ENCODE measurements at regions not wholly inside any gene's neighbourhood (a gene's known extent, or its start where the extent isn't known, plus 50 kb on each side); places are given as distances from the start of the nearest gene placed in this dataset.

DNA sequence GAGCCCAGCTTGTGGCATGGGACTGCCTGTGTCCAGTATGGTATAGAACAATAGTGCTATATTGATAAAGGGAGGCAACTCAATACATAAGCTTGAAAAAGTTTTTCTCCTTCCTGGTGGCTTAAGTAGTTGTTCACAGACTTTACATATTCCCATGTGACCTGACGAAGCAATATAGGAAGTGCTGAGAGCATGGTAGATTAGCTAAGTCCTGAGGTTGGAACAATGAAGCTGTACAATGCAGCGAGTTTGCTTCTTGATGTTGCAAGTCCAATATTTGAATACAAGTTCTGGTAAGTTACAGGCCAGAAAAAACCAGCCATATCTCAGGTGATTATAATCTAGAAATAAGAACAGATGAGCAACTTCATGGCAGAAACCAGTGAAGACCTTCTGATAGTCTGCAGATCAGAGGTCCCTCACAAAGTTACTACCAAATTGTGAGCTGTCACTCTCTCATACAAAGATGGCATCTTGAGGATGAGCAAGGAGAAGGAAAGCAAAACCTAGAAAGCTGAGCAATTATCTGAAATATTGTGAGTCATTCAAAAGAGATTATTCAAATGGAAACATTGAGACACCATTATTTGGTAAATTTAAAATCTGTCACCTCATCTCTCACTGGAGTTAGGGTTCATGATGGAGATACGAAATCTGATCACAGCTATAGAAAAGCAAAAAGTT, 72.9 kb upstream of the BTG1 start:
- CTCF ChIA-PET = interaction anchor here (0.6 to 1.4 kb wide), 3 partner anchors 14 to 190 kb away, joined by 3 read pairs; no protein-coding TSS in a partner anchor
- Mint-ChIP-seq H3K4me1 (peaks cover 11% of the 10 kb centered on the region), H3K27me3 (no peaks in the 10 kb centered on the region), H3K4me3 (no peak overlapping the region), H3K27ac (peak overlapping the region; percentile 57), H3K36me3 (peaks cover 10% of the 10 kb centered on the region), H3K9me3 (ENCODE audit: low read depth) (peaks cover 2% of the 10 kb centered on the region)
- DNase-seq (no peak), ATAC-seq (peak; percentile 82)

DNA sequence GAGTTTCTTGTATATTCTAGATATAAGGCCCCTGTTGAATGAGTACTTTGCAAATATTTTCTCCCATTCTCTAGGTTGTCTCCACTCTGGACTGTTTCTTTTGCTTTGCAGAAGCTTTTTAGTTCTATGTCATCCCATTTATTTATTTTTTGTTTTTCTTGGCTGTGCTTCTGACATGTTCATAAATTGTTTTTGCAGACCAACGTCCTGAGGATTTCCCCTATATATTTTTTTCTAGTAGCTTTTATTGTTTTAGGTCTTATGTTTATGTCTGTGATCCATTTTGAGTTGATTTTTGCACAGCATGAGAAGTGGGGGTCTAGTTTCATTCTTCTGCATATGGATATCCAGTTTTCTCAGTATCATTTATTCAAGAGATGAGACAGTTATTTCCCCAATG, 70.4 kb upstream of the BTG1 start:
- ATAC-seq (no peak), DNase-seq (no peak)
- Mint-ChIP-seq H3K4me1 (peaks cover 11% of the 10 kb centered on the region), H3K27me3 (no peaks in the 10 kb centered on the region), H3K9me3 (ENCODE audit: low read depth) (peaks cover 2% of the 10 kb centered on the region), H3K36me3 (peaks cover 16% of the 10 kb centered on the region), H3K27ac (no peak overlapping the region), H3K4me3 (no peak overlapping the region)
- CTCF ChIA-PET = interaction anchor here (0.7 kb wide), 2 partner anchors 258 to 774 kb away, joined by 3 read pairs; no protein-coding TSS in a partner anchor

DNA sequence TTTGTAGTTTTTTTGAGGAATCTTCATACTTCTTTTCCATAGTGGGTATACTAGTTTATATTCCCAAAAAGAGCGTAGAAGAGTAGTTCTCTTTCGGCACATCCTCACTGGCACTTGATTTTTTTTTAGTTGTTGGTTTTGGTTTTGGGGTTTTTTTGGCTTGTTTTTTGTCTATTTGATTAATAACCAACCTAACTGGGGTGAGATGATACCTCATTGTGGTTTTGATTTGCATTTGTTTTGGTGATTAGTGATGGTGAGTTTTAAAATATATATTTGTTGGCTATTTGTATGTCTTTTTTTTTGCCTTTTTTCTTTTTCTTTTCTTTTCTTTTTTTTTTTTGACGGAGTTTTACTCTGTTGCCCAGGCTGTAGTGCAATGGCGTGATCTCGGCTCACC, 69.7 kb upstream of the BTG1 start:
- CTCF ChIA-PET = interaction anchor here (0.7 kb wide), 1 partner anchor 258 kb away, joined by 3 read pairs; no protein-coding TSS in a partner anchor
- no peak for DNase-seq
- peaks cover 12% of the 10 kb centered on the region for H3K4me1 Mint-ChIP-seq
- H3K27ac Mint-ChIP-seq = no peak overlapping the region
- no peak overlapping the region for H3K4me3 Mint-ChIP-seq
- ATAC-seq = no peak
- H3K9me3 Mint-ChIP-seq (ENCODE audit: low read depth) = peaks cover 2% of the 10 kb centered on the region
- H3K36me3 Mint-ChIP-seq = peaks cover 14% of the 10 kb centered on the region
- no peaks in the 10 kb centered on the region for H3K27me3 Mint-ChIP-seq

DNA sequence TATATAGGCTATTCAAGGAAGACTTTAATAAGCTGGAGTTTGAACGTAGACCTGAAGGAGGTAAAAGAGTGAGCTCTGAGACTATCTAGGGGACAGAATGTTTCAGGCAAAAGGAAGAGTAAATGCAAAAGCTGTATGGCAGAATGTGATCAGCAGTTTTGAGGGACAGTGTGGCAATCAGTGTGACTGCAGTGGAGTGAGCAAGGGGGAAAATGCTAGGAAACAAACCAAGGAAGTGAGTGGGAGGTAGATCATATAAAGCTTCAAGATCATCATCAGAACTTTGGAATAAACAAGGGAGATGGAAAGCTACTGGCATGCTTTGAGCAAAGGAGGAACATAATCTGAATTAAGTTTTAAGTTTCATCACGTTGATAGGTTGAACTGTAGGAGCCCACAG, 67.5 kb upstream of the BTG1 start:
- H3K4me1 Mint-ChIP-seq = peaks cover 23% of the 10 kb centered on the region
- CTCF ChIA-PET = interaction anchor here (2.4 kb wide), 1 partner anchor 831 kb away, joined by 7 read pairs; no protein-coding TSS in a partner anchor
- no peak for DNase-seq
- H3K4me3 Mint-ChIP-seq = no peak overlapping the region
- H3K36me3 Mint-ChIP-seq = peaks cover 19% of the 10 kb centered on the region
- ATAC-seq = no peak
- peaks cover 4% of the 10 kb centered on the region for H3K9me3 Mint-ChIP-seq (ENCODE audit: low read depth)
- no peaks in the 10 kb centered on the region for H3K27me3 Mint-ChIP-seq
- H3K27ac Mint-ChIP-seq = no peak overlapping the region

DNA sequence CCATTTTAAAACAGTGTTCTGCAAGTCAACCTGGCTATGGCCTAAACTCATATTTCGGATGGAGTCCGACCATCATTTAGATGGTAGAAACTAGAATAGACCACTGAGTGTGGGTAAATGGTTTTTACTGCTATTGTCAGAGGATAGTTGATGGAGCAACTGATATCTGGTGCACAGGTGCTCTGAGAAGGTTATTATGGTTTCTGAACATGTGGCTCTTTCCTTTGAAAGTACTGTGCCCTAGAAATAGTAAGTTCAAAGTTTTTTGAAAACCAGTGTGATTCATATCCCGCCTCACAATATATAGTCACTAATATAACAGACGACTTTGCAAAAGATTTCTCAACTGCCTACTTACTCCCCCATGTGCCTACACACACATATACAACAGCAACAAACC, 64.4 kb upstream of the BTG1 start:
- peak; percentile 15 for ATAC-seq
- CTCF ChIA-PET = interaction anchor here (1.4 kb wide), 1 partner anchor 66 kb away, joined by 7 read pairs; no protein-coding TSS in a partner anchor
- H3K4me3 Mint-ChIP-seq = no peak overlapping the region

DNA sequence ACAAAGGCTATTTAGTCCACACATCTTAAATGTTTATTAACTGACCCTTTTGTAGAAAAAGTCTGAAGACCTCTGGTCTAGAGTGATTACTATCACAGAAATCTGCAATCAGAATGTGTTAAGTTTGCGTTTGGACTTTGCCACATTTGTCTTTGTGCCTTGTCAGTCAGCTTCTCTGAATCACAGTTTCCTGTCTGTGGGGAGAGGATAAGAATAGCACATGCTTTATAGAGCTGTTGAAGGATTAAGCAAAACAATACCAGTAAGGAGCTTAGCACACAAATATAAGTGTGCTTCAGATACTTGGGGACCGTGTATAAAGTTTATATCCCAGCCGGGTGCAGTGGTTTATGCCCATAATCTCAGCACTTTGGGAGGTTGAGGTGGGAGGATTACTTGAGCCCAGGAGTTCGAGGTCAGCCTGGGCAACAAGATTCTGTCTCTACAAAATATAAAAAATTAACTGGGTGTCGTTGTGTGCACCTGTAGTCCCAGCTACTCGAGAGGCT, 63.0 kb upstream of the BTG1 start:
- H3K9me3 Mint-ChIP-seq (ENCODE audit: low read depth) = peaks cover 4% of the 10 kb centered on the region
- no peak for DNase-seq
- CTCF ChIA-PET = interaction anchor here (0.7 to 1.1 kb wide), 3 partner anchors 63 to 178 kb away, joined by 3 to 6 read pairs (median 3); partner anchors contain the start of gene BTG1
- H3K27ac Mint-ChIP-seq = peak overlapping the region; percentile 77
- peaks cover 17% of the 10 kb centered on the region for H3K36me3 Mint-ChIP-seq
- ATAC-seq = peak; percentile 92
- peaks cover 27% of the 10 kb centered on the region for H3K4me1 Mint-ChIP-seq
- no peaks in the 10 kb centered on the region for H3K27me3 Mint-ChIP-seq
- H3K4me3 Mint-ChIP-seq = peak overlapping the region; percentile 41

More for the DNA sequence above, 64.4 kb upstream of the BTG1 start:
- H3K4me1 Mint-ChIP-seq = peaks cover 29% of the 10 kb centered on the region
- H3K9me3 Mint-ChIP-seq (ENCODE audit: low read depth) = peaks cover 4% of the 10 kb centered on the region
- peaks cover 17% of the 10 kb centered on the region for H3K36me3 Mint-ChIP-seq
- DNase-seq = no peak
- no peaks in the 10 kb centered on the region for H3K27me3 Mint-ChIP-seq
- H3K27ac Mint-ChIP-seq = peak overlapping the region; percentile 73

DNA sequence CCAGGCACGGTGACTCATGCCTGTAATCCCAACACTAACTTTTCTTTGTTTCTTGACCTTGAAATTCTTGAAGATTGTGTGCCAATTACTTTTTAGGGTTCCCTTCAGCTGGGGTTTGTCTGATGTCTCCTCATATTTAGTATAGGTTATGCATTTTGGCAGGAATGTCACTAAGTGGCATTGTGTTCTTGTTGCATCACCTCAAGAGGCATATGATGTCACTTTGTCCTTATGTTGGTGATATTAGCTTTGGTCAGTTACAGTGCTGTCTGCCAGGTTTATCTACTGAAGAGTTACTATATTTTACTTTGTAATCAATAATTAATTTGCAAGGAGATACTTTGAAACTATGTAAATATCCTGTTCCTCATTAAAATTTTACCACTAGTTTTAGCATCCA, 61.0 kb upstream of the BTG1 start:
- DNase-seq (no peak), ATAC-seq (no peak)
- Mint-ChIP-seq H3K36me3 (peaks cover 14% of the 10 kb centered on the region), H3K4me3 (no peak overlapping the region), H3K27me3 (no peaks in the 10 kb centered on the region), H3K27ac (no peak overlapping the region), H3K9me3 (ENCODE audit: low read depth) (peaks cover 4% of the 10 kb centered on the region), H3K4me1 (peaks cover 27% of the 10 kb centered on the region)
- CTCF ChIA-PET = no interaction called here

DNA sequence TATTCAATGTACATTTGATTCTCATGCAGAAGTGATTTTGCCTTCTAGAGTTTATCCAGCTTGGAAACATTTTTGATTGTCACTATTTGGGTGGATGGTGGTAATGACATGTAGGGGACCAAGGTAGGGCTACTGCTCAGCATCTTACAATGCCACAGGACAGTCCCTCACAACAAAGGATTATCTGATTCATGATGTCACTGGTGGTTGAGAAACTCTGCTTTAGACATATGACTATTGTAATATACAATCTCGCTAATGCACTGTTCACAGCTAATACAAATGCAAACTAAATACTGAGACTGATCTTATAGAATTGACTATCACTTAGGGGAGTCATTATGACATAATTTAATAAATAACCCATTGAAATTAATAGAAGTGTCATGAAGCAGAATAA, 60.4 kb upstream of the BTG1 start:
- H3K9me3 Mint-ChIP-seq (ENCODE audit: low read depth) = peaks cover 4% of the 10 kb centered on the region
- H3K36me3 Mint-ChIP-seq = peaks cover 12% of the 10 kb centered on the region
- CTCF ChIA-PET = no interaction called here
- no peak overlapping the region for H3K4me3 Mint-ChIP-seq
- H3K27ac Mint-ChIP-seq = no peak overlapping the region
- ATAC-seq (no peak), DNase-seq (no peak)
- no peaks in the 10 kb centered on the region for H3K27me3 Mint-ChIP-seq
- peaks cover 27% of the 10 kb centered on the region for H3K4me1 Mint-ChIP-seq

DNA sequence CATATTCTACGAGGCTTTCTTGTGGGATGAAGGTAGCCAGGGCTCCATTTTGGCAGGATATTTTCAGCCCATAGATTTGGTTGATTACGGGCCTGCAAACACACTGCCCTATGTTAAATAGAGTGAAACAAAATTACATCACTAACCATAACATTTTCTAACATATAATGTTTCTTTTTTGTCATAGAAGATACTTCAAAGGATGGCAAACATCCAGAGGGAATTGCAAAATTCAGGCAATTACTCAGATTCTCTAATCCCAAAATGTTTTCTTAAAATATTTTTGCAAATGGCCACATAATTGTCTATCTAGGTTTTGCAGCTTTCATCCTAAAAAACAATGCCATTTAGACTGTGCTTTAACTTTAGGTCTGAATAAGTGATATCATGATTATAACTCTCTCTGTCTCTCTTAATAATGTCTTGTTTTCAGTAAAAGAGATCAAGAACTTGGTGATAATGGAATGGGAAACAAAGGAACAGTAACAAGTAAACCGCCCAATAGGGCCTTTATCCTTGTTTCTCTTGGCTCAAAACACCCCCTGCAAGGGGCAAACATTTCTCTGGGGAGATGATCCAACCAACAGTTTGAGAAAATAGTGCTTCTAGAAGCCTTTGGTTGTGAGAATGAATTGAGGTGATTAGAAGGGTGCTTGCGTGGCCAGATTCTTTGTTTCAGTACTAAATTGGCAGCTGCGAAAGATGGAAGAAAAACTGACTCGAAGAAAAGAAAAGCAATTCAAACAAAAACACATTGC, 54.4 kb upstream of the BTG1 start:
- peaks cover 2% of the 10 kb centered on the region for H3K9me3 Mint-ChIP-seq (ENCODE audit: low read depth)
- DNase-seq (no peak), ATAC-seq (no peak)
- H3K27me3 Mint-ChIP-seq = no peaks in the 10 kb centered on the region
- no peak overlapping the region for H3K4me3 Mint-ChIP-seq
- CTCF ChIA-PET = no interaction called here
- no peak overlapping the region for H3K27ac Mint-ChIP-seq
- H3K4me1 Mint-ChIP-seq = no peaks in the 10 kb centered on the region
- H3K36me3 Mint-ChIP-seq = peaks cover 2% of the 10 kb centered on the region

DNA sequence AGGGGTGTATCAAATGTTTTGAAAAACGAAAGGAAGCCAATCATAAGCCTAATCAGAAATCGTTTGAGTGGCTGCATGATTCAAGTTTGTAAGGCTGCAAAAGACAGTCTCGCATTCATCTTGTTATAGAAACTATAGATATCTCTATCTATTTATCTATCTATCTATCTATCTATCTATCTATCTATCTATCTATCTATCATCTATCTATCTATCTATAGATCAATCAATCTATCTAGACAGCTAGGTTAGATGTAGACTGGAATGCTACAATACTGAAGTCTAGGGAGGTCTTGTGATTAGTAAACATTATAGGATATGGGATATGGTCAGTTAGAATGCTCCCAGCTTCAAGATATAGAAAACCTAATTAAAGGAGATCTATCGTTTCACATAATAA, 52.2 kb upstream of the BTG1 start:
- DNase-seq (no peak), ATAC-seq (no peak)
- CTCF ChIA-PET = no interaction called here
- H3K36me3 Mint-ChIP-seq = peaks cover 2% of the 10 kb centered on the region
- H3K4me3 Mint-ChIP-seq = no peak overlapping the region
- no peaks in the 10 kb centered on the region for H3K4me1 Mint-ChIP-seq
- no peaks in the 10 kb centered on the region for H3K27me3 Mint-ChIP-seq
- H3K27ac Mint-ChIP-seq = no peak overlapping the region
- H3K9me3 Mint-ChIP-seq (ENCODE audit: low read depth) = peaks cover 2% of the 10 kb centered on the region

DNA sequence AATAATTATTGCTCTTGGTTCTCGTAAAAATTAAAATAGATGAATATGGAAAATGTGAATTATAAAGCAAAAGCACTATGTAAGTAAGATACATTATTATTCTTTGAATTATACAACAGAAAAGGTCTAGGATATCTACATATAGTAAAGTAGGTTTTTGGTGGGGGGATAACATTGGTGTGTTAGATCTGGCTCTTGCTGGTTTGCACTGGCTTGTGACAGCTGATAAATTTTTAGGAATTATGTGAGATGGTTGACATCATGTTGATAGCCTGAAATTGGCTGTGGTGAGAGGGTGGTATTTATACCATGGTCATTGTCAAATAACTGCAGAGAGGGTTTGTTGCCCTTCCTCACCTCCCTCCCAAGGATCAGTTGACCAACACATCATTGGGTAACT, 50.7 kb upstream of the BTG1 start:
- Mint-ChIP-seq H3K9me3 (ENCODE audit: low read depth) (peaks cover 2% of the 10 kb centered on the region), H3K4me1 (no peaks in the 10 kb centered on the region), H3K36me3 (peaks cover 2% of the 10 kb centered on the region), H3K4me3 (no peak overlapping the region), H3K27ac (no peak overlapping the region), H3K27me3 (no peaks in the 10 kb centered on the region)
- no peak for ATAC-seq
- CTCF ChIA-PET = no interaction called here
- no peak for DNase-seq

Data from activated CD8-positive, alpha-beta memory T cell treated with anti-CD3 and anti-CD28 coated beads, Interleukin-2, amount 10 ng/mL, durations not matched to agents 7 days and 5 days (primary cell).